IMR-90 (cell line): ENCODE measurements at regions not wholly inside any gene's neighbourhood (a gene's known extent, or its start where the extent isn't known, plus 50 kb on each side); places are given as distances from the start of the nearest gene placed in this dataset.

ENCODE experiments used
- ATAC-seq: fragments of 200-7000 bp; cut with Tn5 transposase; 2 replicates; pipeline ENCODE4 v1.9.1; 2020; ENCODE audit warnings: low read depth, mild to moderate bottlenecking, moderate library complexity
- BruUV-seq: library from RNA; stranded (reverse); fragments of 400-500 nt; replicated peaks from 2 replicates; lab custom pipeline; 2021; lab: Mats Ljungman, UMichigan
- CTCF ChIA-PET: fragments of 300-600 bp; formaldehyde crosslinking; extraction: SDS; loops from one replicate; lab custom pipeline; 2021; ENCODE audit warnings: antibody characterized with exemption; lab: Yijun Ruan, JAX
- POLR2A ChIA-PET: fragments of 300-600 bp; sonication (Branson Sonifier 250); formaldehyde crosslinking; loops from one replicate; lab custom pipeline; 2022; ENCODE audit warnings: antibody characterized with exemption; ENCODE audit not compliant: unreplicated experiment; lab: Charles Lee
- DNase-seq: peaks from one replicate; pipeline ENCODE4 v3.0.0; 2013
- H2AFZ ChIP-seq: replicated peaks from 2 replicates; pipeline ENCODE3; 2013; ENCODE audit warnings: low read length, mild to moderate bottlenecking; ENCODE audit not compliant: poor library complexity
- H2AK5ac ChIP-seq: 2 replicates; pipeline ENCODE4 v1.6.1; 2013; ENCODE audit warnings: low read depth, low read length, inconsistent platforms
- H2AK9ac ChIP-seq: replicated peaks from 2 replicates; pipeline ENCODE3; 2013; ENCODE audit warnings: mild to moderate bottlenecking, low read depth, low read length, moderate library complexity; ENCODE audit not compliant: poor library complexity
- H2BK120ac ChIP-seq: 2 replicates; pipeline ENCODE4 v1.6.1; 2013; ENCODE audit warnings: low read depth, low read length, inconsistent platforms
- H2BK15ac ChIP-seq: 3 replicates; pipeline ENCODE4 v1.6.1; 2013; ENCODE audit warnings: low read depth, low read length, inconsistent platforms
- H2BK20ac ChIP-seq: 2 replicates; pipeline ENCODE4 v1.6.1; 2013; ENCODE audit warnings: low read depth, mild to moderate bottlenecking, inconsistent platforms, low read length, moderate library complexity
- H2BK5ac ChIP-seq: 2 replicates; pipeline ENCODE4 v1.6.1; 2013; ENCODE audit warnings: mild to moderate bottlenecking, low read depth, low read length, inconsistent platforms; ENCODE audit not compliant: poor library complexity, severe bottlenecking
- H3K14ac ChIP-seq: replicated peaks from 2 replicates; pipeline ENCODE4 v1.6.1; 2013; ENCODE audit warnings: low read depth, low read length, inconsistent platforms
- H3K18ac ChIP-seq: 2 replicates; pipeline ENCODE4 v1.6.1; 2013; ENCODE audit warnings: low read depth, low read length, control low read depth
- H3K23ac ChIP-seq: 2 replicates; pipeline ENCODE4 v1.6.1; 2013; ENCODE audit warnings: low read depth, low read length, inconsistent platforms
- H3K27ac ChIP-seq: 2 replicates; pipeline ENCODE4 v1.5.1; 2013; ENCODE audit warnings: mild to moderate bottlenecking, control low read depth, low read length; ENCODE audit not compliant: insufficient read depth
- H3K27me3 ChIP-seq: 2 replicates; pipeline ENCODE4 v1.6.1; 2013; ENCODE audit warnings: low read length; ENCODE audit not compliant: control insufficient read depth, insufficient read depth
- H3K36me3 ChIP-seq: 2 replicates; pipeline ENCODE4 v1.6.1; 2013; ENCODE audit warnings: low read length, mixed read lengths; ENCODE audit not compliant: control insufficient read depth, insufficient read depth
- H3K4ac ChIP-seq: 2 replicates; pipeline ENCODE4 v1.6.1; 2013; ENCODE audit warnings: low read depth, low read length, inconsistent platforms
- H3K4me1 ChIP-seq: 2 replicates; pipeline ENCODE4 v1.6.1; 2013; ENCODE audit warnings: low read length, mixed read lengths; ENCODE audit not compliant: control insufficient read depth, insufficient read depth
- H3K4me2 ChIP-seq: 2 replicates; pipeline ENCODE4 v1.6.1; 2013; ENCODE audit warnings: low read depth, mild to moderate bottlenecking, control low read depth, low read length, moderate library complexity
- H3K4me3 ChIP-seq: 2 replicates; pipeline ENCODE4 v1.5.1; 2013; ENCODE audit warnings: low read depth, mild to moderate bottlenecking, control low read depth, low read length, moderate library complexity; ENCODE audit not compliant: insufficient read depth
- H3K56ac ChIP-seq: 2 replicates; pipeline ENCODE4 v1.6.1; 2013; ENCODE audit warnings: low read length, inconsistent platforms; ENCODE audit not compliant: insufficient read depth; ENCODE audit errors: extremely low read depth
- H3K79me1 ChIP-seq, 2 experiments: 2 replicates each; pipeline ENCODE4 v1.6.1; 2013; ENCODE audit warnings: low read length in 2 of 2, inconsistent platforms in 1 of 2, low read depth in 1 of 2
- H3K9ac ChIP-seq: 2 replicates; pipeline ENCODE4 v1.6.1; 2013; ENCODE audit warnings: low read depth, low read length, control low read depth
- H3K9me1 ChIP-seq: 2 replicates; pipeline ENCODE4 v1.6.1; 2013; ENCODE audit warnings: low read length, inconsistent platforms; ENCODE audit not compliant: insufficient read depth
- H3K9me3 ChIP-seq: 2 replicates; pipeline ENCODE4 v1.6.1; 2013; ENCODE audit warnings: low read length; ENCODE audit not compliant: control insufficient read depth, insufficient read depth
- H4K20me1 ChIP-seq: 2 replicates; pipeline ENCODE4 v1.6.1; 2013; ENCODE audit warnings: low read length, inconsistent platforms; ENCODE audit not compliant: insufficient read depth
- H4K5ac ChIP-seq: 2 replicates; pipeline ENCODE4 v1.6.1; 2013; ENCODE audit warnings: mild to moderate bottlenecking, low read depth, low read length, control low read depth
- H4K8ac ChIP-seq, 2 experiments: 2 replicates each; pipeline ENCODE4 v1.6.1; 2013; ENCODE audit warnings: low read depth in 2 of 2, low read length in 2 of 2, control low read depth in 1 of 2, inconsistent platforms in 1 of 2
- H4K91ac ChIP-seq: 2 replicates; pipeline ENCODE4 v1.6.1; 2013; ENCODE audit warnings: low read depth, low read length, inconsistent platforms; ENCODE audit not compliant: insufficient read depth
- CEBPB ChIP-seq: IDR thresholded peaks from 2 replicates; pipeline ENCODE4 v1.6.1; 2012; ENCODE audit warnings: low read depth, low read length, improper control_type of control experiment
- CHD1 ChIP-seq: IDR thresholded peaks from 2 replicates; pipeline ENCODE4 v1.6.1; 2012; ENCODE audit warnings: low read depth, low read length, improper control_type of control experiment
- FOS ChIP-seq: fragments of 150-350 bp; IDR thresholded peaks from 2 replicates; pipeline ENCODE4 v1.6.1; 2016; ENCODE audit warnings: low read depth, low read length
- POLR2A ChIP-seq: IDR thresholded peaks from 2 replicates; pipeline ENCODE4 v1.6.1; 2012; ENCODE audit warnings: mild to moderate bottlenecking, low read depth, low read length
- RCOR1 ChIP-seq: IDR thresholded peaks from 2 replicates; pipeline ENCODE4 v1.6.1; 2012; ENCODE audit warnings: mild to moderate bottlenecking, low read length, improper control_type of control experiment; ENCODE audit not compliant: insufficient replicate concordance
- SMC3 ChIP-seq: fragments of 150-350 bp; IDR thresholded peaks from 2 replicates; pipeline ENCODE4 v1.6.1; 2016; ENCODE audit warnings: low read depth, mild to moderate bottlenecking, antibody characterized with exemption, low read length, moderate library complexity
- USF2 ChIP-seq: fragments of 150-350 bp; IDR thresholded peaks from 2 replicates; pipeline ENCODE4 v1.6.1; 2017; ENCODE audit warnings: mild to moderate bottlenecking, antibody characterized with exemption, low read length, low read depth
- WGBS, 2 experiments: methylation state at CpG; one replicate each; pipeline versions ENCODE4 v1.1.5 to v1.1.7; 2013; ENCODE audit warnings: missing lambda C conversion rate in 2 of 2; ENCODE audit not compliant: insufficient read length in 1 of 2; ENCODE audit errors: extremely low coverage in 2 of 2; 5-methylcytosine and 5-hydroxymethylcytosine counted together
- dilution Hi-C: fragments of 300-500 bp; cut with HindIII; formaldehyde crosslinking; loops from one replicate; pipeline ENCODE4 v1.14.3; 2018; ENCODE audit warnings: low sequenced_read_pairs; ENCODE audit not compliant: unreplicated experiment
- in situ Hi-C: fragments of 300-500 bp; cut with MboI; formaldehyde crosslinking; loops from 3 replicates; pipeline ENCODE4 v1.14.3; 2019; ENCODE audit warnings: low sequenced_read_pairs, inconsistent platforms, mixed read lengths
- intact Hi-C: fragments of 100-400 bp; cut with micrococcal nuclease; formaldehyde crosslinking; loops from 2 replicates; pipeline ENCODE4 v1.10.0; 2022

DNA sequence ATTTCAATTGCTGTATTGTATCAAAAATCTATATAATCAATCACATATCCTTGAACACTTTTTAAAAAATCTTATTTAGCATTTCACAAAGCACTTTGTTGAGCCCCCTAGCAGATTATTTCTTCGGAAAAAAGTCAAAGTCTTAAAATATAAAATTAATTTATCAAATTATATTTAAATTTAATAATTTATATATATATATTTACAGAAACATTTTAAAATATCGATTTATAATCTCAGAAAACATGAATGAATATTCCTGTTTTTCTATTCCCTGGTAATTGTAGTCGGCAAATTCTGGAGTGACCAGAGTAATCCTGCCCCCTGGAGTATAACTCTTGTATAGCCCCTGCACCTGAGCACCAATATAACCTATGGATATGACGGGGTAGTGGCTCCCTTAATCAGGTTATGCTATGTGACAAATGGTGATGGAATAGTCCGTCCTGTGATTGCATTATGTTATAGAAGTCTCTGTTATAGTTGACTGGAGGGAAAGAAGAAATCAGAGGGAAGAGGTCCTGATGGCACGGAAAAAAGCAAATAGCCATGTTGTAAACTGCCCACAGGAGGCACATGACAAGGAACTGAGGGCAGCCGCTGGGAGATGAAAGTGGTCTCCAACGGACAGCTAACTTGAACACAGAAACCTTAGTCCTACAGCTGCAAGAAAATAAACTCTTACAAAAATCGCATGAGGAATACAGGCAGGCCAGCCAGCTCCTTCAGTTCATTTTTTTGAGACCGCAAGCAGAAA lies 1092.3 kb downstream of the ARAP2 start:
- no TSS peak for BruUV-seq
- Histone ChIP-seq H3K56ac (no peak overlapping the region), H3K27me3 (no peaks in the 10 kb centered on the region), H2AK5ac (no peak overlapping the region), H4K91ac (no peak overlapping the region), H2BK120ac (no peak overlapping the region), H2AK9ac (no peak overlapping the region), H3K4me2 (no peak overlapping the region), H3K36me3 (no peaks in the 10 kb centered on the region), H2BK15ac (no peak overlapping the region), H2BK5ac (no peak overlapping the region), H2AFZ (no peak overlapping the region), H4K8ac (no peak overlapping the region), H3K4me3 (no peak overlapping the region), H3K9me3 (peaks cover 9% of the 10 kb centered on the region), H2BK20ac (no peak overlapping the region), H3K9ac (no peak overlapping the region), H4K5ac (no peak overlapping the region), H3K4ac (no peak overlapping the region), H3K9me1 (no peaks in the 10 kb centered on the region), H4K20me1 (no peaks in the 10 kb centered on the region), H3K18ac (no peak overlapping the region), H3K79me1 (no peaks in the 10 kb centered on the region), H3K27ac (no peak overlapping the region), H3K23ac (no peak overlapping the region), H3K14ac (no peak overlapping the region), H3K4me1 (no peaks in the 10 kb centered on the region)
- dilution Hi-C loops (no loop called here), in situ Hi-C loops (no loop called here), intact Hi-C loops (no loop called here)
- no peak for ATAC-seq
- ChIA-PET CTCF (no interaction called here), POLR2A (no interaction called here)
- TF ChIP-seq CHD1 (no peak), RCOR1 (no peak), SMC3 (no peak), FOS (no peak), USF2 (no peak), CEBPB (no peak), POLR2A (no peak)
- no peak for DNase-seq
- 50% methylated on average over 2 of the region's 10 CpGs; no CpG with 5 or more reads in 1 of the 2 experiments for WGBS, 2 experiments
